Activated CD4-positive, alpha-beta T cell treated with anti-CD3 and anti-CD28 coated beads for 4 hours (primary cell): ENCODE measurements at regions not wholly inside any gene's neighbourhood (a gene's known extent, or its start where the extent isn't known, plus 50 kb on each side); places are given as distances from the start of the nearest gene placed in this dataset.
A peak's percentile ranks its signal among the peaks of the same experiment; 100 is the strongest.
"Not testable (repeated sequence)": the region's sequence is repeated elsewhere in the genome, so short reads cannot be mapped to it uniquely, and the experiment has no call there.

Source experiments
- DNase-seq, 2 donors: peaks; one replicate each; pipeline ENCODE4 v3.0.0-alpha.2; 2020

DNA sequence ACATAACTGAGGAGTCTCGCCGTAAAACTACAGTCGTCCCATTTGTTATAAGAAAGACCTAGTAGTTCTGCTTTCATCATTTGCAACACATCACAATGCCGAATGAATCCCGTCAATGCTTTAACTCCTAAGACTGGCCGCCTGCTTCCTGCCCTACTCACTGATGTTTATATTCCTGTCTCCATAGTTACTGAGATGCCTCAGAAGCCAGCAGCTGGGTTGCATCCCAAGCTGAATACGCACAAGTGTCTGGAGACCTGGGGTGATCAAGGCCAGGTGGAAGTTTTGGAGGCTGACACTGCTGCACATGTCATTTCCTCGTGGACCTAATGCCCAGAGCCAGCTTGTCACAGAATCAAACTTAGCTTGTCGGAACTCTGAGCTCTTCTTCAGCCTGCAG, 95.2 kb upstream of the UBE2E1 start:
- DNase-seq, result no peak

DNA sequence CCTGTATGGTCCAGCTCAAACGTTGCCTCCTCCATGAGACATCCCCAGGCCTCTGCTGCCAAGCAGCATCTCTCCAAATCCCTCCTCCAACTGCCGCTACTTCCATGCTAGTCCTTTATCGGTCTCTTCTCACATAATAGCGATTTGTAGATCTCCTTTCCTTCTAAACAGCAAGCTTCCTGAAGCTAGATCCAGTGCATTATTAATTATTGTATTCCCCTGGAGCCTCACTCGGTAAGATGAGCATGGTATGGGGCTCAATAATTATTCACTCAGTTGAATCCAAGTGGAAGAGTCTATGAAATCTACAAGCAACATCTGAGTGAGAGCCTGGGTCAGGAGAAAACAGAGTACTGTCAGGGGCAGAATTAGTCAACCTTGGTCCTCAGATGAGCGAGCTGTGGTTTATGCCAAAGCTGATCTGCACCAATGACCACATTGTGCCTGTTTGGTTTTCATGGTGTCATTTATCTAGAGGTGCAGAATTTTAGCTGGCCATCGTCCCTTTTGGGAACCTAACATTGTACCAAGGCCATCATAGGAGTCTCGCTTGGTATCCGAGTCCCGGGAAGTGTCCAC, 93.8 kb upstream of the UBE2E1 start:
- DNase-seq, result no peak

DNA sequence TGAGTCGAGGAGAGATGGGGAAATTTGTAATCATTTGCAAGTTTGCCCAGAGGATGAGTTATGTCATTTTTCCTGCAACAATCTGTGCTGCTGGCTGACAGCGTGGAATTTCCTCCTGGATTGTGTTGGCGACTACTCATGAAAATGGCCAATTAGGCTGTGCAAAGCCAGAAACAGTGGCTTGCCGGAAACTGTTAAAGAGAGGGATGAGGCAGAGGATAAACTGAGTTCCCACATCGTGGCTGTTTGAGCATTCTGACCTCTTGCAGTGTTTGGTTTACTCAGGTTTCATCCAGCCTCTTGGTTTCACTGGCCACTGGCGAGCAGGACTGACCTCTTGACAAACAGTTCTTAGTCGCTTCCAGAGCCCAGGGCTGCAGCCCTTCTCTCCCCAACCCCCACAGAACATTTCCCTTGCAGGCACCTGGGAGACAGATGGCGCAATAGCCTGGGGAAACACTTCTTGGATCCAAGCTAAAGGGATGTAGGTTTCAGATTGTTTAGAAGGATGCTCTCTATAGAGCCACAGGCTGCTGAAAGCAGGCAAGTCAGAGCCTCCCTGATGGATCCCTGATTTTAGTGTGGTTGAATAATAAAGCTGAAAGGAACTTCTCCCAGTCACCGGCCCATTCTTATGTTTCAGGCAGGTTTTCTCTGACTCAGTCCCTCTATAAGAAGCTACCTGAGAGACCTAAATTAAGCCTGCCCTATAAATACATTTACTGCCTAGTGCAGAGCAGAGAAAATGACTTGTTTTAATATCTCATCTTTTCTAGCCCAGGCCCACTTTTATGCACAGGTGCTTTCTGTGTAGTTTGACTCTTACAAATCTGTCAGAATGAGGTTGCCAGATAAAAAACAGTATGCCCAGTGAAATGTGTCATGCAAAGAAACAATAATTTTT, 92.8 kb upstream of the UBE2E1 start:
- no peak for DNase-seq

- no peak for DNase-seq
Measured at GRCh38 chr3:23713641-23714040, 92.1 kb upstream of the UBE2E1 start.

GRCh38 chr3:23720059-23720458, 85.7 kb upstream of the UBE2E1 start:
- DNase-seq, result no peak

DNA sequence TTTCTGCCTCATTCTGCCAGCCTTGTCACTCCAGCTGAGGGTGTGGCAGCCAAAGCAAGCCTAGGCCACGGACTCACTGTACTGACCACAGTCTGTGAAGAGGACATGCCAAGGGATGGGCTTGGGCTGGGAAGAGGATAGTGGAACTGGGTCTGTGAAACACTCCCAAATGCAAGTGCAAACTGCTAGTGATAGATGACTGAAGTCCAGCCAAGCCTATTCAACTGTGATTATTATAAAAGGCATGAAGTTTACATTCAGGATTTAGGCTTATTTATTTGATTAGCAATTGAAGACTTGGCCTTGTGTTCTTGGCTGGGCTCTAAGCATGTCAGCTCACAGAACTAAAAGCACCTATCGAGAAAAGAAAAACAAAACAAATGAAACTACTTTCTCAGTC, 84.9 kb upstream of the UBE2E1 start:
- no peak for DNase-seq

- no peak for DNase-seq
Measured at GRCh38 chr3:23723141-23723540, 82.6 kb upstream of the UBE2E1 start.

- DNase-seq, result no peak
Measured at GRCh38 chr3:23723930-23724329, 81.8 kb upstream of the UBE2E1 start.

DNA sequence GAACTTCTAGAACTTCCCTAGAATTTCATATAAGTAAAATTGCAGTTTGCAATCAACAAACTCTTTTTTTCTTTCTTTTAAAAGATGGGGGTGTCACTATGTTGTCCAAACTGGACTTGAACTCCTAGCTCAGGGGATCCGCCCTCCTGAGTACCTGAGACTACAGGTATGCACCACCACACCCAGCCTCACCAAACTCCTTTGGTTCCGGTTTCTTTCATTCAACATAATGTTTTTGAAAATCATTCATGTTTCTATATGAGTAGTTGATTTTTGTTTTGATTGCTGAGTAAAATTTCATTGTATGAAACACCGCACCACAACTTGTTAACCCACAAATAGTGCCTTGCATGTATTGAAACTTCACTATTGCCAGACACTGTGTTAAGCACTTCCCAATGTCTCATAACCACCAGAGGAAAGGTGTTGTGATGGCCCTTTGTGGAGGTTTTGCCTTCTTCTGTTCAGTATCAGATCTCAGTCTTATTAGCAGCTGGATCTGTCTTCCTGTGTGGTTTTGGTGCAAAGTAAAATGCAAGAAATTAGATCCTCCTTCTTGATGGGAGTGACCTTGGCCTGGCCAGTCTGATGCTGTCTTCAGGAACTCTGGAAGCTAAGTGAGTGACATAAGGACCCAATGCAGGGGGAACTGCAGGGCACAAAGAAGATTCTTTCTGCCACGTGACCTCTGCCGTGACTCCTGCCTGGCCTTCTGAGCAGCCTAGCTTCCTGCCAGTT, 78.8 kb upstream of the UBE2E1 start:
- no peak for DNase-seq

GRCh38 chr3:23728601-23729117, 77.1 kb upstream of the UBE2E1 start:
- DNase-seq, result no peak

DNA sequence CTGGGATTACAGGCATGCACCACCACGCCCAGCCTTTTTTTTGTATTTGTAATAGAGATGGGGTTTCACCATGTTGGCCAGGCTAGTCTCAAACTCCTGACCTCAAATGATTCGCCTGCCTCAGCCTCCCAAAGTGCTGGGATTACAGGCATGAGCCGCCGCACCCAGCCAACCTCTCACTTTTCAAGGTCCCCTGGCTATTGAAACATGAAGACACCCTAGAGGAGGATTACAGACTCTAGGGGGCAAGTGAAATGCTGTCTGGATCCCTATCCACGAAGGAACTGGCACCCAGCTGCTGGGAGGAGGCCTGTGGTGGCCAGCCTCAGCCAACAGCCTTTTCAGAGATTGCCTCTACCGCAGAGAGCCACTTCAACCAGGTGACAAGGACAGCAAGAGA, 76.4 kb upstream of the UBE2E1 start:
- not testable (repeated sequence) for DNase-seq

GRCh38 chr3:23734481-23734880, 71.3 kb upstream of the UBE2E1 start:
- no peak for DNase-seq

DNA sequence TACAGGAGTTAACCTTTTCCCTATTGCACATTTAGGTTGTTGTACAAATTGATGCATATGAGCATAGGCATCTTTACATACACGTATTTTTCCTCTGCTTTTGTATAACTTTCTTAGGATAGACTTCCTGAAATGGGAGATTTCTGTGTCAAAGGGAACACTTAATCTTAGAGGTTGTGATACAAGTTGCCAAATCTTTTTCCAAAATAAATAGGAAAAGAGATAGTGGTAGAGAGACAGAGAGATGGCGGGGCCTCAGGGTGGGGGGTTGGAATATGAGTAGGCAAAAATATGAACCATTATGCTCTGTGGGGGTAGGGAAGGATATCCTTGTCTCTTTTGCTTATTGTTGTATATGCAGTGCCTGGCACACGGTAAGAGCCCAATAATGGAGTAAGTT, 70.7 kb upstream of the UBE2E1 start:
- DNase-seq, result no peak

DNA sequence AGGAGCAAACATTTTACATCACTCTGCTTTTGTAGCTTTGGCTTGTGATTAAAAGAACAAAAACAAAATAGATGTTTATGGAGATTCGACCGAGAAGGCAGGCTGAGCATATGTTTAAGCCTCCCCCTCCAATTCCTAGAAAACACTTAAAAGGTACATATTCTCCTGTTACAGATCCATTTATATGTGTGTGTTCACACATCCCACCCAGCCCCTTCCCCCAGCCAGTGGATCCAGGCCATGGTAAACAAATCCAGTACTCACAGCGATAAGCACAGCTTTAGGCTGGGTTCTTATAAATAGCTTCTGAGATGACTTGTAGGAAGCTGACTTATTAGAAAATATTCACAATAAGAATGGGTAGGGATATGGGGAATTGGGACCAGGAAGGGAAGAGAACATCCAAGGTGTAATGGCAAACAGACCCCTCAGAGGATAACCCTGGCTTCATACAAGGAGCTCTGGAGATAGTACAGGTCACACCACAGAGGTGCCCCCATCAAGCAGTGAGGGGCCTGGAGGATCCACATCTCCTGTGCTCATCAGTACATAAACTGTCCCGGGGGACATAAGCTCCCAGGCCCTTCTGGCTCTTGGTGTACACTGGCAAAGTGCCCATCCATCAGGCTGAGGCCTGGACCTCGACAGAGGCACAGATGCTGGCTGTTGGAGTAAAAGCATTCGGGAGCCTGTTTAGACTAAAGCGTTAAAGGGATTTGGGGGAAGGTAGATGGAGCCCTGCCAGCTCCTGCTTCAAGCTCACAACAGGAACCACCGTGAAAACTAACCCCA, 70.0 kb upstream of the UBE2E1 start:
- DNase-seq, result no peak

GRCh38 chr3:23738944-23739343, 66.8 kb upstream of the UBE2E1 start:
- DNase-seq, result no peak

- DNase-seq, result no peak
Measured at GRCh38 chr3:23739536-23739935, 66.2 kb upstream of the UBE2E1 start.

DNA sequence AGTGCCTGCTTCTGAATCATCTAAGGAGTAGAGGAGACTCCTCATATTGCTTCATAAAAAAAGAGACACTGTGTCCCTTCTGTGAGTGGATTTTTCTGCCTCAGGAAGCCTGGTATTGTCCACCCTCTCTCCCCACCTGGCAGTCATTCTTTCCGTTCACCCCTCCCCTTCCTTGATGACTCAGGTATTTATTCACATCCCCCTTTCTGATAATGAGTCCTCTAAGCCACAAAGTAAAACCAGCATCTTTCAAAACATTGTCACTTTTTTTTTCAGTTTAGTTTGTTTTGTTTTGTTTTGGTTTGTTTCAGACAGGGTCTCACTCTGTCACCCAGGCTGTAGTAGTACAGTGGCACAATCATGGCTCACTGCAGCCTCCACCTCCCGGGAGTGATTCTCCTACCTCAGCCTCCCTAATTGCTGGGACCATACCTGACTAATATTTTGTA, 65.2 kb upstream of the UBE2E1 start:
- DNase-seq, result peak; percentile 8 to 21

DNA sequence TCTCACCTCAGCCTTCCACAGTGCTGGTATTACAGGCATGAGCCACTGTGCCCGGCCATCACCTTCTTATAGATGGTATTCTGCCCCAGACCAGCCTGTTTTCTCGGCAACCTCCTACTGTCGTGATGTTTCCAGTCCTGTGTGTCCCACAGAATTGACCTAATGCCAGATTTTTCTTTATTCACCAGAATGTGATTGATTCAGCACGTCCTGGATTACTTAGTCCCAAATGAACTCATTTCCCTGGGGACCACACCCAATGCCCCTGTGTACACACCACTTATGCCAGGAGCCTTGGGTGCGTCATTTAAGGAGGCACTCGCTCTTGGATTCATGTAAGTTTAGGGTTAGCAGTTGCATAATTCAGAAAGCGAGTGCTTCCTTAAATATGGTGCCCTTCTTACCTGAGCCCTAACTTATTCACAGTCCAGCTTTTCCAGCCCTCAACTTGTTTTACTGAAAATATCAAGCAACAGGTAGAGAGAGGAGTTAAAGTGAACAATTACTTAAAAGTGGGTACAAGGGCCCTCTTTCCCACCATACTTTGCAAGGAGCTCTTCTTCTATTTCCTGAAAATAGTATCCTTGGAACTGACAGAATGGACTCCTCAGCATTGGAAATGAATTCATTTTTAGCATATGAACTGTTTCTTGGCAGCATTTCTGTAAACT, 64.6 kb upstream of the UBE2E1 start:
- DNase-seq, result no peak

DNA sequence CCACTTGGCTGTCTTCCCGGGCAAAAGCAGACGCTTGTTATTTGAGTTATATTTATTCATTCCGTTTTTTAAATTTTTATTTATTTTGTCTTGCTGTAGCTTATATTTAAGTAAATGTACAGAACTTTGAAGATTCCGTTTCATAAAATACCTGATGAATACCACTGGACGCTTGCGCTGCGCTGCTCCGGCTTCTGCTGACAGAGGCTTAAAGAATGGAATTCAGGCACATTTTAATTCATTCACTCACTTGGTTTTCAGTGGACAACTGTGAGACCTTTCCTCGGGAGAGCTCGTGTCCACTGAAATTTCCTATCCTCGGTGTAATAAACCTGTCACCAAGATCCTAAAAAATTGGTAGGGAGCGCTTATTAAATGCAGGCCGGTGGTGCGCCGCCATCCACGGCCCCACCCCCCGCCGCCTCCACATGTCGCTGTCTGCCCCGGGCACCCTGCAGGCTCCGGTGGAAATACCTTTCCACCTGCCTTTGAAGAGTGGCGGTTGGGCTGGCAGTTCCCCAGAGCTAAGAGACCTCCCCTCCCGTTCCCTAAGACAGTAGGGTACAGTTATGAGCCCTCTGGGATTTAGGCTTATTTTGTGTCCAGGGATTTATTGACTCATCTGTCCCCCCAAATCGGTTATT, 62.5 kb upstream of the UBE2E1 start:
- DNase-seq, result no peak

DNA sequence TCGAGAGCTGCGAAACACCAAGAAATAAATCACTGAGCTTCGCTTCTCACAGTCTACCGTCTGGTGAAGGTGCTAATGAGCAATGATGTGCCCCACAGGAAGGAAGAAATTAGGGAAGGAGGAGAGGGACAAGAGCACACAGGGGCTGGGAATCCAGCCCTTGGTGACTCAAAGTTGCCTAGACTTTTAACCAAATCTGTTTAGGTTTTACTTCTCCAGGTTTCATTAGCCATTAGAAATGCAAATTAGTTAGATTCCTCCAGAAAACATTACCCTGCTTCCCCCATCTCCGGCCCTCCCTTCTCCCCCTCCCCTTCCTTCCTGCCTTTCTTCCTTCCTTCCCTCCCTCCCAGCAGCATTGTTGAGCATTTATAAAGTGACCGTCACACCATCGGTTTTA, 59.3 kb upstream of the UBE2E1 start:
- DNase-seq, result no peak

GRCh38 chr3:23747841-23748240, 57.9 kb upstream of the UBE2E1 start:
- no peak for DNase-seq
